VCaP (cell line): ENCODE measurements at regions not wholly inside any gene's neighbourhood (a gene's known extent, or its start where the extent isn't known, plus 50 kb on each side); places are given as distances from the start of the nearest gene placed in this dataset.

Experiments used
- H3K27ac ChIP-seq: fragments of 450-650 bp; 2 replicates; pipeline ENCODE4 v1.5.1; 2017
- CTCF ChIP-seq: fragments of 450-650 bp; conservative IDR thresholded peaks from 2 replicates; pipeline ENCODE4 v1.5.1; 2017; ENCODE audit warnings: mild to moderate bottlenecking, moderate library complexity

- TF ChIP-seq CTCF = no peak
- no peak overlapping the region for H3K27ac ChIP-seq
Measured at GRCh38 chr2:168354499-168354898, 101.6 kb upstream of the CERS6 start.

GRCh38 chr2:168355121-168355520 is 101.0 kb upstream of the CERS6 start:
- TF ChIP-seq CTCF = no peak
- no peak overlapping the region for H3K27ac ChIP-seq

- H3K27ac ChIP-seq = no peak overlapping the region
- TF ChIP-seq CTCF = no peak
Measured at GRCh38 chr2:168355779-168356476, 100.1 kb upstream of the CERS6 start.

- TF ChIP-seq CTCF = no peak
- H3K27ac ChIP-seq = no peak overlapping the region
Measured at GRCh38 chr2:168356477-168356835, 99.6 kb upstream of the CERS6 start.

GRCh38 chr2:168357797-168358472 is 98.1 kb upstream of the CERS6 start:
- H3K27ac ChIP-seq = no peak overlapping the region
- no peak for TF ChIP-seq CTCF

- TF ChIP-seq CTCF = no peak
- H3K27ac ChIP-seq = no peak overlapping the region
Measured at GRCh38 chr2:168359082-168359481, 97.0 kb upstream of the CERS6 start.

- no peak overlapping the region for H3K27ac ChIP-seq
- no peak for TF ChIP-seq CTCF
Measured at GRCh38 chr2:168363347-168364092, 92.6 kb upstream of the CERS6 start.
